Thoracic aorta (tissue), 2 donors: ENCODE measurements at regions not wholly inside any gene's neighbourhood (a gene's known extent, or its start where the extent isn't known, plus 50 kb on each side); places are given as distances from the start of the nearest gene placed in this dataset.

ENCODE experiments used
- ATAC-seq: fragments of 150-250 bp; one replicate; pipeline ENCODE4 v1.8.0; 2017; ENCODE audit warnings: low read depth; ENCODE audit not compliant: insufficient number of reproducible peaks, low FRiP score
- DNase-seq: peaks from one replicate; pipeline ENCODE4 v3.0.0-alpha.2; 2020; ENCODE audit warnings: low spot score
- H3K27ac ChIP-seq, 2 donors: fragments of 200-600 bp; sonication (generic); 1 replicate in 1 of 2; 2 replicates in 1 of 2; pipeline ENCODE4 v1.5.1; 2016; ENCODE audit warnings: mild to moderate bottlenecking in 2 of 2, moderate library complexity in 2 of 2
- H3K27me3 ChIP-seq: fragments of 200-600 bp; sonication (generic); replicated peaks from 2 replicates; pipeline ENCODE4 v1.6.0; 2016; ENCODE audit warnings: mild to moderate bottlenecking; ENCODE audit not compliant: insufficient read depth
- H3K36me3 ChIP-seq: fragments of 200-600 bp; sonication (generic); one replicate; pipeline ENCODE4 v1.5.1; 2016
- H3K4me1 ChIP-seq, 2 donors: fragments of 200-600 bp; sonication (generic); 1 replicate in 1 of 2; 2 replicates in 1 of 2; pipeline versions ENCODE4 v1.5.1 to v1.6.0; 2016; ENCODE audit warnings: low read depth in 2 of 2, mild to moderate bottlenecking in 1 of 2; ENCODE audit not compliant: control insufficient read depth in 1 of 2
- H3K4me3 ChIP-seq: fragments of 200-600 bp; sonication (generic); 2 replicates; pipeline ENCODE4 v1.5.1; 2016; ENCODE audit warnings: mild to moderate bottlenecking
- H3K9me3 ChIP-seq: fragments of 200-600 bp; sonication (generic); 2 replicates; pipeline ENCODE4 v1.5.1; 2016
- TF ChIP-seq, protein P1 (sequence below): fragments of 200-600 bp; sonication (generic); IDR thresholded peaks from one replicate; pipeline ENCODE4 v1.5.1; 2019; ENCODE audit warnings: antibody characterized with exemption

GRCh38 chr1:5649166-5649551, 343.1 kb downstream of the NPHP4 start:
- no peaks in the 10 kb centered on the region for H3K36me3 ChIP-seq
- H3K4me1 ChIP-seq, result no peaks in the 10 kb centered on the region
- no peaks in the 10 kb centered on the region for H3K27me3 ChIP-seq
- H3K4me3 ChIP-seq, result no peak overlapping the region
- ATAC-seq (no peak), DNase-seq (no peak)
- TF ChIP-seq, protein P1, sequence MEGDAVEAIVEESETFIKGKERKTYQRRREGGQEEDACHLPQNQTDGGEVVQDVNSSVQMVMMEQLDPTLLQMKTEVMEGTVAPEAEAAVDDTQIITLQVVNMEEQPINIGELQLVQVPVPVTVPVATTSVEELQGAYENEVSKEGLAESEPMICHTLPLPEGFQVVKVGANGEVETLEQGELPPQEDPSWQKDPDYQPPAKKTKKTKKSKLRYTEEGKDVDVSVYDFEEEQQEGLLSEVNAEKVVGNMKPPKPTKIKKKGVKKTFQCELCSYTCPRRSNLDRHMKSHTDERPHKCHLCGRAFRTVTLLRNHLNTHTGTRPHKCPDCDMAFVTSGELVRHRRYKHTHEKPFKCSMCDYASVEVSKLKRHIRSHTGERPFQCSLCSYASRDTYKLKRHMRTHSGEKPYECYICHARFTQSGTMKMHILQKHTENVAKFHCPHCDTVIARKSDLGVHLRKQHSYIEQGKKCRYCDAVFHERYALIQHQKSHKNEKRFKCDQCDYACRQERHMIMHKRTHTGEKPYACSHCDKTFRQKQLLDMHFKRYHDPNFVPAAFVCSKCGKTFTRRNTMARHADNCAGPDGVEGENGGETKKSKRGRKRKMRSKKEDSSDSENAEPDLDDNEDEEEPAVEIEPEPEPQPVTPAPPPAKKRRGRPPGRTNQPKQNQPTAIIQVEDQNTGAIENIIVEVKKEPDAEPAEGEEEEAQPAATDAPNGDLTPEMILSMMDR, result no peak
- H3K27ac ChIP-seq, result no peak overlapping the region
- H3K9me3 ChIP-seq, result no peaks in the 10 kb centered on the region

DNA sequence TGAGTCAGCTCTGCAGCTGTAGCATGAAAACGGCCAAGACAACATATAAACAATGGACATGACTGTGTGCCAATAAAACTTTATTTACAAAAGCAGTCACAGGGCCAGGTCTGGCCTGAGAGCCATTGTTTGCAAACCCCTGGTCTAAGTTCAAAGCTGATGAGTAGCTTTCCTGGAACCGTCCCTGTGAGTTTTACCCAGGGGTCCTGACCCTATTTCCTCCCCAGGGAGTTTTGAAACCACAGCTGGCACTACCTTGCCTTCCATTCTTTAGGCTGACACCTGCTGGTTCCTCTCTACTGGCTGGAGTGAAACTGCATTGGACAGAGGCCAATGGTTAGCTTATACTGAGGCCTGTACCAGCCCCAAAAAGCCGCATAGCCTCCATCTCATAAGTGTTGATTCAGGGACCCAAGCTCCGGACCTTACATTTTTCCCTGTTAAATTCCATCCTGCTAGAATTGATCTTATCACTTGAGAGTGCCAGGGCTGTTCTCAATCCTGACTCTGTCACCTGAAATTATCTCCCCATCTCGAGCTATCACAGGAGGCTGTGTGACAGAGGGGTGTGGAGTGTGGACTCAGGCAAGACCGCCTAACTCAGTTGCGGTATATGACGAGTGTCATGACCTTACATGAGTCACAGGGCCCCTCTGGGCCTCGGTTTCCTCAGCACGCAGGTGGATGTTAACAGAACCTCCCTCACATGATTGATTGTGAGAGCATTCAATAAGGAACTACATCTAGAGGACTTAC, 343.6 kb downstream of the NPHP4 start:
- ATAC-seq (no peak), DNase-seq (no peak)
- Histone ChIP-seq H3K27ac (no peak overlapping the region), H3K9me3 (no peaks in the 10 kb centered on the region), H3K4me3 (no peak overlapping the region), H3K36me3 (no peaks in the 10 kb centered on the region), H3K4me1 (no peaks in the 10 kb centered on the region), H3K27me3 (no peaks in the 10 kb centered on the region)
- TF ChIP-seq, protein P1, result no peak

DNA sequence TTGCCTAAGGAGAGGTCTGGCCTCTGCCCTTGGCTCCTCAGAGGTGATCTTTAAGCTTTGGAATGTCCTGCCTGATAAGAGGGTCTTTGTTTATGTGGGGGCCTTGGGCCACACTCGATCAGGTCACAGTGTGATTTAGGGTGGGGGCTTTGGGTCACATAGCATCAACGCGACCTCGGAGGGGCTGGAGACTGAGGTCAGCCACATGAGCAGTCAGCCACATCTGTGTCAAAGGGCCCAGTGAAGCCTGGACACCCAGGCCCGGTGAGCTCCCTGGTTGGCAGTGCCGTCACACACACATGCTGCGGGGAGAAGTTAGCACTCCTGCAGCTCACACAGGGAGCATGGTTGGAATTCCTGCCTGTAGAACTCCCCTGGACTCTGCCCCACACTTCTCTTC, 345.0 kb downstream of the NPHP4 start:
- H3K36me3 ChIP-seq, result no peaks in the 10 kb centered on the region
- ATAC-seq (no peak), DNase-seq (no peak)
- H3K4me1 ChIP-seq, result no peaks in the 10 kb centered on the region
- H3K4me3 ChIP-seq, result no peak overlapping the region
- TF ChIP-seq, protein P1, result no peak
- H3K27ac ChIP-seq, result no peak overlapping the region
- no peaks in the 10 kb centered on the region for H3K27me3 ChIP-seq
- no peaks in the 10 kb centered on the region for H3K9me3 ChIP-seq

DNA sequence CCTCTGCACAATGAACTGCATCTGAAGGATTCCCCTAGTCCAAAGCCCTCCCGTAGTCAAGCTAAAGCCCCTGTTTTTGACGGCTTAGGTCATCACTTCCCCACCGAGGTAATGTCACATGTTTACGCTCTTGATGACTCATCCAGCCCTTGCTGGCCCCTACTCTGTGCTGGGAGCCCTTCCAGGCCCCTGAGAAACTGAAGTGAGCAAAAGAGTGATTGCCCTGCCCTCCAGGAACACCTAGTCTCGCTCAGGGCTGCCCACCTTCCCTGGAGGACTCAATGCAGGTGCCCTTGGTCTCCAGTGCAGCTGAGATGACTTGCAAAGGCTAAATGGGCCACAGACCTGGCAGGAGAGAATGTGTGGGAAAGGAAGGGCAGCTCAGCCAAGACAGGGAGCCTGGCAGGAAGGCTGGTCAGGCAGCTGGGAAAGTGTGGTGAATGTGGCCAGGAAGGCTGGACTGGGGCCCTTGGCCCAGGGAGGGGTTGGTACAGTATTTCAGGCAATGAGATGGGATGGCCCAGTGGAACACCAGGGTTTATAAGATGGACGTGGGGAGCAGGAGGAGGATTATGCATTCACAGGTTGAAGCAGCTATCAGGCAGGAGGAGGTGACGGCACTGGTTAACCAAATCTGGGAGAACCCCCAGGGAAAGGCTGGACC, 345.6 kb downstream of the NPHP4 start:
- Histone ChIP-seq H3K4me1 (no peaks in the 10 kb centered on the region), H3K27ac (no peak overlapping the region), H3K9me3 (no peaks in the 10 kb centered on the region), H3K4me3 (no peak overlapping the region), H3K36me3 (no peaks in the 10 kb centered on the region), H3K27me3 (no peaks in the 10 kb centered on the region)
- TF ChIP-seq, protein P1, result no peak
- no peak for DNase-seq
- ATAC-seq, result no peak

DNA sequence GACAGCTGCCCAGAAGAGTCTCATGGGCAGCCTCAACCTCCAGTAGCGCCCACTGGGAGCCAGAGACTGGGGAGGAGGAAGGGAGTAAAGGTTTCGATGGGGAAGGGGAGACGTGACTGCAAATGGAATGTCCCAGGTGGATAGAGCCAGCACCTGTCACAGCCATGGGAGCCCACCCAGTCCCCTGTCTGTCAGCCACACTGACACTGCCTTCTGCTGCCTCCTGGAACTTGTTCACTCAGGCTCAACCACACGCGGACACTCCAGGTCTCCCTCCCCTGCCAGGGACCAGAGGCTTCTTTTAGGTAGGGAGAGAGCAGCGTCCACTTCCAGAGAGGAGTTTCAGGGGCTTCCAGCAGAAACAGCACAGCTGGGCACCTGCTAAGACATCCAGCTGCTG, 346.3 kb downstream of the NPHP4 start:
- ATAC-seq (no peak), DNase-seq (no peak)
- TF ChIP-seq, protein P1, result no peak
- Histone ChIP-seq H3K4me3 (no peak overlapping the region), H3K4me1 (no peaks in the 10 kb centered on the region), H3K9me3 (no peaks in the 10 kb centered on the region), H3K36me3 (no peaks in the 10 kb centered on the region), H3K27ac (no peak overlapping the region), H3K27me3 (no peaks in the 10 kb centered on the region)
